CD4-positive, alpha-beta T cell treated with Interleukin-12 subunit alpha and Interleukin-12 subunit beta, for 1 hour (primary cell): ENCODE measurements at regions not wholly inside any gene's neighbourhood (a gene's known extent, or its start where the extent isn't known, plus 50 kb on each side); places are given as distances from the start of the nearest gene placed in this dataset.

Source experiments
- DNase-seq: peaks from one replicate; pipeline ENCODE4 v3.0.0-alpha.2; 2020

- no peak for DNase-seq
These were observed 65.7 kb upstream of the GLI2 start for GRCh38 chr2:120669971-120670370.

- DNase-seq = no peak
These were observed 65.3 kb upstream of the GLI2 start for GRCh38 chr2:120670371-120670770.

GRCh38 chr2:120670771-120671480, 64.7 kb upstream of the GLI2 start:
- DNase-seq = no peak

- no peak for DNase-seq
These were observed 63.0 kb upstream of the GLI2 start for GRCh38 chr2:120672526-120673204.

- no peak for DNase-seq
These were observed 62.5 kb upstream of the GLI2 start for GRCh38 chr2:120673205-120673550.

GRCh38 chr2:120673571-120674061, 62.1 kb upstream of the GLI2 start:
- DNase-seq = no peak

- DNase-seq = no peak
These were observed 61.2 kb upstream of the GLI2 start for GRCh38 chr2:120674246-120675170.

GRCh38 chr2:120675460-120676130, 60.1 kb upstream of the GLI2 start:
- DNase-seq = peak; percentile 18

GRCh38 chr2:120677221-120677620, 58.4 kb upstream of the GLI2 start:
- DNase-seq = no peak

- DNase-seq = no peak
These were observed 57.9 kb upstream of the GLI2 start for GRCh38 chr2:120677696-120678247.

- DNase-seq = no peak
These were observed 57.4 kb upstream of the GLI2 start for GRCh38 chr2:120678251-120678650.

GRCh38 chr2:120678926-120679325, 56.7 kb upstream of the GLI2 start:
- no peak for DNase-seq

GRCh38 chr2:120679526-120679925, 56.1 kb upstream of the GLI2 start:
- no peak for DNase-seq

- peak; percentile 66 for DNase-seq
These were observed 55.4 kb upstream of the GLI2 start for GRCh38 chr2:120680136-120680761.

- DNase-seq = no peak
These were observed 54.5 kb upstream of the GLI2 start for GRCh38 chr2:120681181-120681580.

GRCh38 chr2:120681696-120682288, 53.9 kb upstream of the GLI2 start:
- no peak for DNase-seq

- no peak for DNase-seq
These were observed 53.0 kb upstream of the GLI2 start for GRCh38 chr2:120682654-120683053.

- DNase-seq = no peak
These were observed 52.6 kb upstream of the GLI2 start for GRCh38 chr2:120683081-120683480.

- DNase-seq = no peak
These were observed 52.0 kb upstream of the GLI2 start for GRCh38 chr2:120683701-120684100.

GRCh38 chr2:120684289-120685065, 51.2 kb upstream of the GLI2 start:
- DNase-seq = no peak
